ENCODE measurements at regions not wholly inside any gene's neighbourhood (a gene's known extent, or its start where the extent isn't known, plus 50 kb on each side); places are given as distances from the start of the nearest gene placed in this dataset.
"Not testable (repeated sequence)": the region's sequence is repeated elsewhere in the genome, so short reads cannot be mapped to it uniquely, and the experiment has no call there.

- intact Hi-C loops (cut with DNase I): no loop called here
- ATAC-seq: no peak
- no peaks in the 10 kb centered on the region for H3K27me3 ChIP-seq
- no peaks in the 10 kb centered on the region for H3K4me1 ChIP-seq
- no peak for DNase-seq
- H3K4me3 ChIP-seq: no peak overlapping the region
- H3K9me3 ChIP-seq: no peaks in the 10 kb centered on the region
- no peak overlapping the region for H3K27ac ChIP-seq
- no peaks in the 10 kb centered on the region for H3K36me3 ChIP-seq
- no peak for TF ChIP-seq CTCF (IDR thresholded peaks at IDR 0.05)
Measured at GRCh38 chr2:161480123-161480522, 64.0 kb downstream of the TBR1 start.

GRCh38 chr2:161481619-161482018 is 65.5 kb downstream of the TBR1 start:
- Histone ChIP-seq H3K27ac (no peak overlapping the region), H3K27me3 (no peaks in the 10 kb centered on the region), H3K36me3 (no peaks in the 10 kb centered on the region), H3K4me3 (no peak overlapping the region), H3K4me1 (no peaks in the 10 kb centered on the region), H3K9me3 (no peaks in the 10 kb centered on the region)
- intact Hi-C loops (cut with DNase I): no loop called here
- no peak for DNase-seq
- ATAC-seq: no peak
- TF ChIP-seq CTCF (IDR thresholded peaks at IDR 0.05): no peak

GRCh38 chr2:161484061-161484460 is 68.0 kb downstream of the TBR1 start:
- Histone ChIP-seq H3K27me3 (no peaks in the 10 kb centered on the region), H3K9me3 (no peaks in the 10 kb centered on the region), H3K4me3 (no peak overlapping the region), H3K4me1 (no peaks in the 10 kb centered on the region), H3K36me3 (no peaks in the 10 kb centered on the region), H3K27ac (no peak overlapping the region)
- ATAC-seq: no peak
- DNase-seq: no peak
- intact Hi-C loops (cut with DNase I): no loop called here
- TF ChIP-seq CTCF (IDR thresholded peaks at IDR 0.05): no peak

- Histone ChIP-seq H3K27me3 (no peaks in the 10 kb centered on the region), H3K36me3 (no peaks in the 10 kb centered on the region), H3K9me3 (no peaks in the 10 kb centered on the region), H3K4me1 (no peaks in the 10 kb centered on the region), H3K27ac (no peak overlapping the region), H3K4me3 (no peak overlapping the region)
- ATAC-seq: no peak
- DNase-seq: no peak
- TF ChIP-seq CTCF (IDR thresholded peaks at IDR 0.05): no peak
- intact Hi-C loops (cut with DNase I): no loop called here
Measured at GRCh38 chr2:161486111-161486510, 70.0 kb downstream of the TBR1 start.

- DNase-seq: no peak
- Histone ChIP-seq H3K27me3 (no peaks in the 10 kb centered on the region), H3K4me1 (no peaks in the 10 kb centered on the region), H3K36me3 (no peaks in the 10 kb centered on the region), H3K27ac (no peak overlapping the region), H3K9me3 (no peaks in the 10 kb centered on the region), H3K4me3 (no peak overlapping the region)
- no peak for ATAC-seq
- no peak for TF ChIP-seq CTCF (IDR thresholded peaks at IDR 0.05)
- intact Hi-C loops (cut with DNase I): no loop called here
Measured at GRCh38 chr2:161488131-161488699, 72.1 kb downstream of the TBR1 start.

- Histone ChIP-seq H3K4me3 (no peak overlapping the region), H3K36me3 (no peaks in the 10 kb centered on the region), H3K4me1 (no peaks in the 10 kb centered on the region), H3K27ac (no peak overlapping the region), H3K27me3 (no peaks in the 10 kb centered on the region), H3K9me3 (no peaks in the 10 kb centered on the region)
- intact Hi-C loops (cut with DNase I): no loop called here
- ATAC-seq (no peak), DNase-seq (no peak)
- TF ChIP-seq CTCF (IDR thresholded peaks at IDR 0.05): no peak
Measured at GRCh38 chr2:161488879-161489278, 72.8 kb downstream of the TBR1 start.

GRCh38 chr2:161500892-161501610 is 85.0 kb downstream of the TBR1 start:
- DNase-seq; H3K4me1 ChIP-seq; H3K27me3 ChIP-seq; H3K4me3 ChIP-seq; H3K36me3 ChIP-seq; H3K27ac ChIP-seq; intact Hi-C loops (cut with DNase I); H3K9me3 ChIP-seq; ATAC-seq: not testable (repeated sequence)

GRCh38 chr2:161502279-161502678 is 86.2 kb downstream of the TBR1 start:
- DNase-seq; H3K36me3 ChIP-seq; intact Hi-C loops (cut with DNase I); H3K4me1 ChIP-seq; H3K9me3 ChIP-seq; ATAC-seq; H3K27me3 ChIP-seq; H3K4me3 ChIP-seq; H3K27ac ChIP-seq: not testable (repeated sequence)

All from upper lobe of right lung (tissue), 1 donor.